Activated CD8-positive, alpha-beta memory T cell treated with anti-CD3 and anti-CD28 coated beads, Interleukin-2, amount 50 U/mL, for 48 hours (primary cell): ENCODE measurements at regions not wholly inside any gene's neighbourhood (a gene's known extent, or its start where the extent isn't known, plus 50 kb on each side); places are given as distances from the start of the nearest gene placed in this dataset.

Experiments used
- DNase-seq: peaks from one replicate; pipeline ENCODE4 v3.0.0-alpha.2; 2020

- DNase-seq = no peak
Observed at GRCh38 chr2:226515344-226516055, 284.1 kb downstream of the IRS1 start.

DNA sequence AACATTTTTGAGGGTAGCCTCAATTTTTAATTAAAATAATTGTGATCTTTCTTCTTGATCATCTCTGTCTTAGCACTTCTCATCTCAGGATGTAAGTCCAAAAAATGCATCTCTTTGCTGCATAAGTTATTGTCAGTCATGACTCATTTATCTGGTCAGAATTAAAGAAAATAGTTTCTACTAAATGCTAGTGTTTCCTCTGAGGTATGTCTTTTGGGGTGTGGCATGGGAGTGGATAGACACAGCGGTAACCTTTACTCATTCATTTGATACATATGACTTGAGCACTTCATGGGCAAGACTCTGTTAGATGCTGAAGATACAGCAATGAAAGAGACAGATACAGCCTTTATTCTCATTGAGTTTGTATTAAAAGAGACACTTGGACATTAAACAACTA, 284.7 kb downstream of the IRS1 start:
- no peak for DNase-seq

DNA sequence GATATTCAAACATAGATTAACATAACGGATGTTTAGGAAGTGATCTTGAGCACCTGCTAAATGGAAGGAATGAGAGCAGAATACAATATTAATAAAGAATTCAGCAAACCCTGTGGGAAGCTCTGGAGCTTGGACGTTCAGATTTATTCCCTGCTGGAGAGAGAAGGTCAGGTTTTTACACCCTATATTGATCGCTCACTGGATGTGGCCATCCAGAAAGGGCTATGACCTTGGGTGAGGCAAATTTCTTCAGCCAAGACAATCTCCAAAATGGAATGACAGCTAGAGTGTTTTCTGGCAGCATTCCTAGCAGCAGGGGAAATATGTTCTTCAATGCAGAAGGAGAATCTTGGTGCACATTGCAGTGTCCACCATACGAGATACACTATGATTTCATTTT, 288.3 kb downstream of the IRS1 start:
- no peak for DNase-seq

DNA sequence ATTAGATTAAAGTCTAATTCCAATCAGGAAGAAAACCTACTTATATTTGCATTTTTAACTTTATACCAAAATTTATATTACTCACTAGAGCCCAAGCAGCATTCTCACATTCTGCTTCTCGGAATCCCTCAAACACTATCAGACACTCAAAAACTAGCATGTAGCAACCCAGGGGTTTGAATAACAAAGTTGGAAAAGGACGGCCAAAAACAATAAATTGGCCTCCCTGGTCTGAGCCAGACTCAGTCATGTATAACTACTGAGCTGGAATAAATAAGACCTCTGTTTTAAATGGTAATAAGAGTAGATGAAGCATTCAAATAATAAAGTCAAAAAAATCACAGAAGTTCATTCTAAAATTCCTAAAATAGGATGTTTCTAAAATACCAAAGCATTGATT, 290.9 kb downstream of the IRS1 start:
- DNase-seq = no peak

- DNase-seq = no peak
Observed at GRCh38 chr2:226508005-226508404, 291.6 kb downstream of the IRS1 start.

GRCh38 chr2:226497146-226497909, 302.3 kb downstream of the IRS1 start:
- DNase-seq = no peak

DNA sequence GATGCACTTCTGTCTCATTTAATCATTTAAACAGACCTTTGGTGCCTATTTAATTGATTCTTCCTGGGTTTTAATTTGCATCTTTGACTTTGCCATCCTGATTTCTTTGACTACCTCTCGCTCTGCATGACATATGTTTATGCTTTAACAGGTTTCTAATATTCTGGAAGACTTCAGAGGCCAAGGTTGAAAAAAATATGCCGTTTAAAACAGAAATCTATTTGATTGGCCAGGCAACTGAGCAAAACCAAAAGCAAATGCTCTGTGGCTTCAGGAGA, 303.4 kb downstream of the IRS1 start:
- DNase-seq = no peak

DNA sequence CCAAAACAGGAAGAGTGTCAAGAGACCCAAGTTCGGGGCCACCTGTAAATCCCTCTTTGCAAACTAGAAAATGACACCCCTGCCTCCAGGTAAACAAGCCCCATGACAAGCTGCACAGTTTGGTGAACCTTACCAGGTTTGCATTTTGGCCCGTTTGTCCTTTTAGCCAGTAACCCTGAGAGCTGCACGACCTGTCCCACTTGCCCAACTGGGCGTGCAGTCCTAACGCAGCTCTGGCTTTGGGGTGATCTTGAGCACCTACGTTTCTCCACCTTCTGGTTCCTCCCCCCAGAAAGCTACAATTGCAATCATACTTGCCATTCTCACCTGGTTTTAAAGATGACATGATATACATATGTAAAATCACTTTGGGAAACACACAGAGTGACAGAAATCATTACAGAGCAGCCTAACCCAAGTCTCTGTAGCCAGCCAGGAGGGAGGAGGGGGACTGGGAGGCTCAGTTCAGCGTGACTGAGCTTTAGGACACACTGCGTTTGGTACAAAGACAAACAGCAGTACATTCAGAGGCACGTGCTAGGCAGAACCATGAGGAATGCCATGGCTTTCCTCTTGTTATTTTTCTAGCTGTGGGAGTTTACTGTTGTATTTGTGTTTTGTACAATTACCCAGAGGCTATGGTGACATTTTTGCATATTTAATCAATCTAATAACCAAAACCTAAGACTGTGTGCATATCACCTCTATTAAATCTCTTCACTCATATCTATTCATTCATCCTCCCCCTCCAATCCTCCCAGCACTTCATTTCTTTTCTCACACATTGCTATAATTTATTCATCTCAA, 304.0 kb downstream of the IRS1 start:
- DNase-seq = no peak

GRCh38 chr2:226491112-226491511, 308.5 kb downstream of the IRS1 start:
- no peak for DNase-seq

GRCh38 chr2:226489775-226490541, 309.7 kb downstream of the IRS1 start:
- DNase-seq = no peak

GRCh38 chr2:226488034-226488433, 311.6 kb downstream of the IRS1 start:
- no peak for DNase-seq

DNA sequence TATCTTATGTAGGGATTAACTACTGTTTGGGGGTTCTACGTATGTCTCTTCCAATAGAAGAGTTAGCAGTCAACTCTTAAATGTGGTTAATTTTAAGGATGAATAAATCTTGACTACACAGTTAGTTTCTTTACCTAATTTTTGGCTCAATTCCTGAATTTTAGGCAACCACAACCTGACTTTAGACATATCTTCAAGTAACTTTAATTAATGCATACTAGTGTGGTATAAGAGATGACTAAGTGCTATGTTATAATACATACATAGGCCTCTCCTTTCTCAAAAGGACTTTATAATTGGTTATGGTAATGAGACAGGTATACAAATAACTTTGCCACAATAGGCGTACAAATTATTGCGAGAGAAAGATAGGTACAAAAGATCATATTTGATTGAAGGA, 312.0 kb downstream of the IRS1 start:
- no peak for DNase-seq

GRCh38 chr2:226483745-226484619, 315.6 kb downstream of the IRS1 start:
- no peak for DNase-seq

- DNase-seq = no peak
Observed at GRCh38 chr2:226483143-226483542, 316.5 kb downstream of the IRS1 start.

GRCh38 chr2:226478109-226478809, 321.4 kb downstream of the IRS1 start:
- no peak for DNase-seq

- DNase-seq = no peak
Observed at GRCh38 chr2:226477221-226478108, 322.2 kb downstream of the IRS1 start.

DNA sequence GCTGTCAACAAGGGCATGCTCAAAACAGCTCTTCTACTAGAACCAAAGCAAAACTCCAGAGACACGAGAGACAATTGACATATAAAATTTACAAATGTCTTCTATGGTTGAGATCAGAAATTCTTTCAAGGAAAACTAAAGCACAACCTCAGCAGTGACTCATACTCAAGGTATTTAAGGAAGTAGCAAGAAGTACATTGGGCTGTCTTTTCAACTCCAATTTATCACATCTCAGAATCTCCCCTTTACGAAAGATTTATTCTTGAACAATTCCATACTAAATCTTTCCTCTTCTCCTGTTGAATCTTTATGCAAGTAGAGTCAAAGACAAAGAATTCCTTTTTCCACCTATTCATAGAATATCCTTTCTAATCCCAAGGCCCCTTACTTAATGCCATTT, 324.0 kb downstream of the IRS1 start:
- DNase-seq = no peak

DNA sequence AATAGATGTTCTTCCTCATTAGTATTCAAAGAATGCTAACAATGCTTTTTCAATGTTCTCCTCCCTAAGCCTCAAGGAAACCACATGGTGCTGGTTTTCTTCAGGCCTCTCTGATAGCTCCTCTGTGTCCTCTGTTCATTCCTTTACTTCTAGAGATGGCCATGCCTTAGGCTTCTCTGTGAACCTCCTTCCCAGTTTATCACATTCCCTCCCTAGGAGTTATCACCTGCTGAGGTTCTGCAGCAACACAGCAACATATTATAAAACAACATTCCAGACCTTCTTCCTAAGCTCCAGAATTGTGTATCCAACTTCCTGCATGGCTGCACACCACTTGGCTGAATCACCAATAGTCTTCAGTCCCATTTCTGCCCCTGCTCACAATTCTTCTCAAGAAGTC, 325.5 kb downstream of the IRS1 start:
- DNase-seq = no peak

- no peak for DNase-seq
Observed at GRCh38 chr2:226471987-226472470, 327.6 kb downstream of the IRS1 start.

- DNase-seq = no peak
Observed at GRCh38 chr2:226467633-226468032, 332.0 kb downstream of the IRS1 start.
